Type B pancreatic cell (in vitro differentiated cells): ENCODE measurements at regions not wholly inside any gene's neighbourhood (a gene's known extent, or its start where the extent isn't known, plus 50 kb on each side); places are given as distances from the start of the nearest gene placed in this dataset.

Experiments
- DNase-seq: peaks from one replicate; pipeline ENCODE4 v3.0.0; 2021; ENCODE audit warnings: mixed read lengths; ENCODE audit not compliant: unreplicated experiment; ENCODE audit errors: extremely low spot score
- H3K27ac Mint-ChIP-seq: 2 replicates; pipeline ENCODE4 v1.8.0; 2021; ENCODE audit warnings: mild to moderate bottlenecking, mixed read lengths
- H3K27me3 Mint-ChIP-seq: 2 replicates; pipeline ENCODE4 v1.8.0; 2021; ENCODE audit warnings: mixed read lengths
- H3K36me3 Mint-ChIP-seq: 2 replicates; pipeline ENCODE4 v1.8.0; 2021; ENCODE audit warnings: mixed read lengths
- H3K4me1 Mint-ChIP-seq: one replicate; pipeline ENCODE4 v1.8.0; 2021; ENCODE audit warnings: mixed read lengths; ENCODE audit not compliant: unreplicated experiment
- H3K4me3 Mint-ChIP-seq: 2 replicates; pipeline ENCODE4 v1.8.0; 2021; ENCODE audit warnings: mild to moderate bottlenecking, mixed read lengths
- H3K9me3 Mint-ChIP-seq: 2 replicates; pipeline ENCODE4 v1.8.0; 2021; ENCODE audit warnings: mixed read lengths
- CTCF ChIP-seq: fragments of 200-600 bp; sonication (generic); conservative IDR thresholded peaks from 2 replicates; pipeline ENCODE4 v1.5.0; 2021; ENCODE audit warnings: antibody characterized with exemption, mild to moderate bottlenecking

GRCh38 chr15:67901922-67902321, 62.1 kb upstream of the RNU6-1 start:
- H3K9me3 Mint-ChIP-seq = peaks cover 29% of the 10 kb centered on the region
- no peaks in the 10 kb centered on the region for H3K36me3 Mint-ChIP-seq
- no peak for DNase-seq
- H3K27ac Mint-ChIP-seq = no peak overlapping the region
- no peak overlapping the region for H3K4me3 Mint-ChIP-seq
- peaks cover 15% of the 10 kb centered on the region for H3K4me1 Mint-ChIP-seq
- TF ChIP-seq CTCF = no peak
- H3K27me3 Mint-ChIP-seq = no peaks in the 10 kb centered on the region

GRCh38 chr15:67902579-67903009, 62.7 kb upstream of the RNU6-1 start:
- H3K36me3 Mint-ChIP-seq = no peaks in the 10 kb centered on the region
- TF ChIP-seq CTCF = no peak
- peaks cover 29% of the 10 kb centered on the region for H3K9me3 Mint-ChIP-seq
- no peak overlapping the region for H3K4me3 Mint-ChIP-seq
- peaks cover 13% of the 10 kb centered on the region for H3K4me1 Mint-ChIP-seq
- peak overlapping the region; percentile 39 for H3K27ac Mint-ChIP-seq
- H3K27me3 Mint-ChIP-seq = no peaks in the 10 kb centered on the region
- DNase-seq = no peak

- TF ChIP-seq CTCF = no peak
- no peaks in the 10 kb centered on the region for H3K27me3 Mint-ChIP-seq
Observed at GRCh38 chr15:67903708-67904107, 63.9 kb upstream of the RNU6-1 start.

GRCh38 chr15:67905628-67906027, 65.8 kb upstream of the RNU6-1 start:
- H3K4me1 Mint-ChIP-seq = peaks cover 8% of the 10 kb centered on the region
- H3K4me3 Mint-ChIP-seq = no peak overlapping the region
- no peaks in the 10 kb centered on the region for H3K27me3 Mint-ChIP-seq
- no peak for DNase-seq
- TF ChIP-seq CTCF = no peak
- peaks cover 32% of the 10 kb centered on the region for H3K9me3 Mint-ChIP-seq
- no peaks in the 10 kb centered on the region for H3K36me3 Mint-ChIP-seq
- no peak overlapping the region for H3K27ac Mint-ChIP-seq

More at GRCh38 chr15:67903708-67904107, 63.9 kb upstream of the RNU6-1 start:
- Mint-ChIP-seq H3K4me3 (no peak overlapping the region), H3K9me3 (peaks cover 32% of the 10 kb centered on the region), H3K27ac (no peak overlapping the region), H3K36me3 (no peaks in the 10 kb centered on the region), H3K4me1 (peaks cover 8% of the 10 kb centered on the region)
- no peak for DNase-seq

- H3K27me3 Mint-ChIP-seq = no peaks in the 10 kb centered on the region
- no peak for DNase-seq
- peaks cover 8% of the 10 kb centered on the region for H3K4me1 Mint-ChIP-seq
- peaks cover 33% of the 10 kb centered on the region for H3K9me3 Mint-ChIP-seq
- H3K4me3 Mint-ChIP-seq = no peak overlapping the region
- H3K36me3 Mint-ChIP-seq = no peaks in the 10 kb centered on the region
- peak; percentile 47 for TF ChIP-seq CTCF
- no peak overlapping the region for H3K27ac Mint-ChIP-seq
Observed at GRCh38 chr15:67906382-67906781, 66.5 kb upstream of the RNU6-1 start.

- H3K4me1 Mint-ChIP-seq = peaks cover 8% of the 10 kb centered on the region
- H3K9me3 Mint-ChIP-seq = peaks cover 33% of the 10 kb centered on the region
- no peak overlapping the region for H3K27ac Mint-ChIP-seq
- TF ChIP-seq CTCF = no peak
- H3K36me3 Mint-ChIP-seq = no peaks in the 10 kb centered on the region
- H3K4me3 Mint-ChIP-seq = no peak overlapping the region
- H3K27me3 Mint-ChIP-seq = no peaks in the 10 kb centered on the region
- DNase-seq = no peak
Observed at GRCh38 chr15:67907184-67907723, 67.4 kb upstream of the RNU6-1 start.
